Neural cell (in vitro differentiated cells): ENCODE measurements at regions not wholly inside any gene's neighbourhood (a gene's known extent, or its start where the extent isn't known, plus 50 kb on each side); places are given as distances from the start of the nearest gene placed in this dataset.

Experiments used
- CTCF ChIP-seq: fragments of 450-650 bp; IDR thresholded peaks from 2 replicates; pipeline ENCODE4 v1.5.1; 2014; ENCODE audit warnings: antibody characterized with exemption, mild to moderate bottlenecking, moderate library complexity; ENCODE audit not compliant: poor library complexity, severe bottlenecking
- EP300 ChIP-seq: fragments of 450-650 bp; conservative IDR thresholded peaks from 2 replicates; pipeline ENCODE4 v1.6.1; 2014; ENCODE audit warnings: antibody characterized with exemption, mild to moderate bottlenecking, moderate library complexity; ENCODE audit not compliant: poor library complexity, severe bottlenecking
- MXI1 ChIP-seq: fragments of 450-650 bp; conservative IDR thresholded peaks from 2 replicates; pipeline ENCODE4 v1.6.1; 2014; ENCODE audit warnings: antibody characterized with exemption, mild to moderate bottlenecking; ENCODE audit not compliant: poor library complexity, severe bottlenecking
- POLR2AphosphoS5 ChIP-seq: IDR thresholded peaks from 2 replicates; pipeline ENCODE4 v1.6.1; 2012
- RAD21 ChIP-seq: fragments of 450-650 bp; conservative IDR thresholded peaks from 2 replicates; pipeline ENCODE4 v1.6.1; 2014; ENCODE audit warnings: antibody characterized with exemption, mild to moderate bottlenecking, moderate library complexity
- TAF1 ChIP-seq: IDR thresholded peaks from 2 replicates; pipeline ENCODE4 v1.6.1; 2012; ENCODE audit warnings: low read depth
- TF ChIP-seq, protein P1 (sequence below): IDR thresholded peaks from 2 replicates; pipeline ENCODE4 v1.6.1; 2012; ENCODE audit warnings: borderline replicate concordance

GRCh38 chr13:30049692-30050091 is 199.3 kb upstream of the UBL3 start:
- TF ChIP-seq CTCF (no peak), EP300 (no peak), POLR2AphosphoS5 (no peak), MXI1 (no peak), RAD21 (no peak), TAF1 (no peak)
- TF ChIP-seq, protein P1, sequence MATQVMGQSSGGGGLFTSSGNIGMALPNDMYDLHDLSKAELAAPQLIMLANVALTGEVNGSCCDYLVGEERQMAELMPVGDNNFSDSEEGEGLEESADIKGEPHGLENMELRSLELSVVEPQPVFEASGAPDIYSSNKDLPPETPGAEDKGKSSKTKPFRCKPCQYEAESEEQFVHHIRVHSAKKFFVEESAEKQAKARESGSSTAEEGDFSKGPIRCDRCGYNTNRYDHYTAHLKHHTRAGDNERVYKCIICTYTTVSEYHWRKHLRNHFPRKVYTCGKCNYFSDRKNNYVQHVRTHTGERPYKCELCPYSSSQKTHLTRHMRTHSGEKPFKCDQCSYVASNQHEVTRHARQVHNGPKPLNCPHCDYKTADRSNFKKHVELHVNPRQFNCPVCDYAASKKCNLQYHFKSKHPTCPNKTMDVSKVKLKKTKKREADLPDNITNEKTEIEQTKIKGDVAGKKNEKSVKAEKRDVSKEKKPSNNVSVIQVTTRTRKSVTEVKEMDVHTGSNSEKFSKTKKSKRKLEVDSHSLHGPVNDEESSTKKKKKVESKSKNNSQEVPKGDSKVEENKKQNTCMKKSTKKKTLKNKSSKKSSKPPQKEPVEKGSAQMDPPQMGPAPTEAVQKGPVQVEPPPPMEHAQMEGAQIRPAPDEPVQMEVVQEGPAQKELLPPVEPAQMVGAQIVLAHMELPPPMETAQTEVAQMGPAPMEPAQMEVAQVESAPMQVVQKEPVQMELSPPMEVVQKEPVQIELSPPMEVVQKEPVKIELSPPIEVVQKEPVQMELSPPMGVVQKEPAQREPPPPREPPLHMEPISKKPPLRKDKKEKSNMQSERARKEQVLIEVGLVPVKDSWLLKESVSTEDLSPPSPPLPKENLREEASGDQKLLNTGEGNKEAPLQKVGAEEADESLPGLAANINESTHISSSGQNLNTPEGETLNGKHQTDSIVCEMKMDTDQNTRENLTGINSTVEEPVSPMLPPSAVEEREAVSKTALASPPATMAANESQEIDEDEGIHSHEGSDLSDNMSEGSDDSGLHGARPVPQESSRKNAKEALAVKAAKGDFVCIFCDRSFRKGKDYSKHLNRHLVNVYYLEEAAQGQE = no peak
